PC-3 (cell line): ENCODE measurements at regions not wholly inside any gene's neighbourhood (a gene's known extent, or its start where the extent isn't known, plus 50 kb on each side); places are given as distances from the start of the nearest gene placed in this dataset.

Experiments
- EZH2 ChIP-seq: fragments of 300-600 bp; sonication (generic); IDR thresholded peaks from one replicate; pipeline ENCODE4 v1.6.1; 2017; ENCODE audit warnings: antibody characterized with exemption, mild to moderate bottlenecking, low read length; ENCODE audit not compliant: unreplicated experiment
- EZH2phosphoT487 ChIP-seq: fragments of 300-600 bp; sonication (generic); IDR thresholded peaks from 2 replicates; pipeline ENCODE4 v1.6.1; 2018; ENCODE audit warnings: mild to moderate bottlenecking, antibody characterized with exemption, low read length, borderline replicate concordance
- TF ChIP-seq, protein P1 (sequence below): fragments of 300-600 bp; sonication (generic); conservative IDR thresholded peaks from 2 replicates; pipeline ENCODE4 v1.5.1; 2017; ENCODE audit warnings: antibody characterized with exemption, low read depth, mild to moderate bottlenecking, low read length

DNA sequence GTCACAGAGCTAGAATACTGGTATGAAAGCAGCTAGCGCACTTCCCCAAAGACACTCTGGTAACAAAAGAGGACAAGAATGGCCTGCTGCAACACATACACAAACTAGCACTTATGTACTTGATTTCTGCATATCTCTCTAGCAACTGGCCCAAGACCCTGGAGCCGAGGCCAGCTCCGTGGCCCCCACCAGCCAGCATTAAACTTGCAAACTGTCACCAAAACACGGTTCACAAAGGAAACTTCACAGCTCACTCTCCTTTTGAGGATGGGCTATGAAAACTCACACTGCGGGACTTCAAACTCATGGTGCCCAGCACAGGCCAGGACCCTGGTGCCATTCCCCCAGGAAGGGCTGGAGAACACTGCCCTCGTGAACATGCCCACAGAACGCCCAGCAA, 115.9 kb upstream of the RPS6KA2 start:
- TF ChIP-seq, protein P1, sequence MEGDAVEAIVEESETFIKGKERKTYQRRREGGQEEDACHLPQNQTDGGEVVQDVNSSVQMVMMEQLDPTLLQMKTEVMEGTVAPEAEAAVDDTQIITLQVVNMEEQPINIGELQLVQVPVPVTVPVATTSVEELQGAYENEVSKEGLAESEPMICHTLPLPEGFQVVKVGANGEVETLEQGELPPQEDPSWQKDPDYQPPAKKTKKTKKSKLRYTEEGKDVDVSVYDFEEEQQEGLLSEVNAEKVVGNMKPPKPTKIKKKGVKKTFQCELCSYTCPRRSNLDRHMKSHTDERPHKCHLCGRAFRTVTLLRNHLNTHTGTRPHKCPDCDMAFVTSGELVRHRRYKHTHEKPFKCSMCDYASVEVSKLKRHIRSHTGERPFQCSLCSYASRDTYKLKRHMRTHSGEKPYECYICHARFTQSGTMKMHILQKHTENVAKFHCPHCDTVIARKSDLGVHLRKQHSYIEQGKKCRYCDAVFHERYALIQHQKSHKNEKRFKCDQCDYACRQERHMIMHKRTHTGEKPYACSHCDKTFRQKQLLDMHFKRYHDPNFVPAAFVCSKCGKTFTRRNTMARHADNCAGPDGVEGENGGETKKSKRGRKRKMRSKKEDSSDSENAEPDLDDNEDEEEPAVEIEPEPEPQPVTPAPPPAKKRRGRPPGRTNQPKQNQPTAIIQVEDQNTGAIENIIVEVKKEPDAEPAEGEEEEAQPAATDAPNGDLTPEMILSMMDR = no peak
- TF ChIP-seq EZH2 (no peak), EZH2phosphoT487 (no peak)
